C4-2B (cell line): ENCODE measurements at regions not wholly inside any gene's neighbourhood (a gene's known extent, or its start where the extent isn't known, plus 50 kb on each side); places are given as distances from the start of the nearest gene placed in this dataset.

Experiments used
- H3K27ac ChIP-seq: fragments of 450-650 bp; 2 replicates; pipeline ENCODE4 v1.5.1; 2017
- ZFX ChIP-seq: fragments of 450-650 bp; IDR thresholded peaks from 2 replicates; pipeline ENCODE4 v1.6.1; 2017
- TF ChIP-seq, protein P1 (sequence below): fragments of 450-650 bp; conservative IDR thresholded peaks from 2 replicates; pipeline ENCODE4 v1.5.1; 2017; ENCODE audit warnings: mild to moderate bottlenecking

DNA sequence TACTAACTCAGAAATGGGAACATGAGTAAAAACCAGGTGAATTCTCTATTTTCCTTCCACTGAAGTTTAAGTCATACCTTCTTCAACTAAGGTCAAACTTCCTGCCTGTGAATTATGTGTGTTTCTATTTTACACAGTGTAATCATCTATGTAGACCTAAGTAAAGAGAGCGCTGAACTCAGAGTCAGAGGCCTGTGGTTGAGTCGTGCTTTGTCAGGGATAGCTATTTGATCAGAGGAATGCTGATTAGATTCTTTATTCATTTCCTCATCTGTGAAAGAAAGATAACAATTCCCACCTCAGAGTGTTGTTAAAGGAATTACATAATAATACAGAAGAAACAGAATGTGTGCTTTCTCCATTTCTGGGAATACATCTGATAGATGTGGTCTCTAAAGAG lies 654.1 kb downstream of the STIM2 start:
- no peak overlapping the region for H3K27ac ChIP-seq
- no peak for TF ChIP-seq ZFX
- TF ChIP-seq, protein P1, sequence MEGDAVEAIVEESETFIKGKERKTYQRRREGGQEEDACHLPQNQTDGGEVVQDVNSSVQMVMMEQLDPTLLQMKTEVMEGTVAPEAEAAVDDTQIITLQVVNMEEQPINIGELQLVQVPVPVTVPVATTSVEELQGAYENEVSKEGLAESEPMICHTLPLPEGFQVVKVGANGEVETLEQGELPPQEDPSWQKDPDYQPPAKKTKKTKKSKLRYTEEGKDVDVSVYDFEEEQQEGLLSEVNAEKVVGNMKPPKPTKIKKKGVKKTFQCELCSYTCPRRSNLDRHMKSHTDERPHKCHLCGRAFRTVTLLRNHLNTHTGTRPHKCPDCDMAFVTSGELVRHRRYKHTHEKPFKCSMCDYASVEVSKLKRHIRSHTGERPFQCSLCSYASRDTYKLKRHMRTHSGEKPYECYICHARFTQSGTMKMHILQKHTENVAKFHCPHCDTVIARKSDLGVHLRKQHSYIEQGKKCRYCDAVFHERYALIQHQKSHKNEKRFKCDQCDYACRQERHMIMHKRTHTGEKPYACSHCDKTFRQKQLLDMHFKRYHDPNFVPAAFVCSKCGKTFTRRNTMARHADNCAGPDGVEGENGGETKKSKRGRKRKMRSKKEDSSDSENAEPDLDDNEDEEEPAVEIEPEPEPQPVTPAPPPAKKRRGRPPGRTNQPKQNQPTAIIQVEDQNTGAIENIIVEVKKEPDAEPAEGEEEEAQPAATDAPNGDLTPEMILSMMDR = no peak

DNA sequence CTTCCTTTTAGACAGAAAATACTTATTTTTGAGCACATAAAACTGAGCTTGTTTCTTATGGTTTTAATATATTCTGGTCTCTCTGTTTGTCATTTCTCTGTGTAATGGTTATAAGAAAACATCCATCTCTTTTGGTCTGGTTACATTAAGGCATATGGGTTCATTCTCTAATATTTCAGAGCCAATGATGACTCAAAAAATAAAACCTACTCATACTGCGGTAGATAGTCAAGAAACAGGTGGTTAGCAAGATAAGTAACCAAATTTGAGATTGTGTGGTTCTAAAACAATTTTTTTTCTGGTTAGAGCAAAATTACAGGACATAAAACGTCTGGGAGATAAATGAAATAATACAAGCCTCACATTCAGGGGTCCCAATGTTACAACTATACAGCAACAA lies 654.5 kb downstream of the STIM2 start:
- TF ChIP-seq ZFX = no peak
- TF ChIP-seq, protein P1 = no peak
- H3K27ac ChIP-seq = no peak overlapping the region

DNA sequence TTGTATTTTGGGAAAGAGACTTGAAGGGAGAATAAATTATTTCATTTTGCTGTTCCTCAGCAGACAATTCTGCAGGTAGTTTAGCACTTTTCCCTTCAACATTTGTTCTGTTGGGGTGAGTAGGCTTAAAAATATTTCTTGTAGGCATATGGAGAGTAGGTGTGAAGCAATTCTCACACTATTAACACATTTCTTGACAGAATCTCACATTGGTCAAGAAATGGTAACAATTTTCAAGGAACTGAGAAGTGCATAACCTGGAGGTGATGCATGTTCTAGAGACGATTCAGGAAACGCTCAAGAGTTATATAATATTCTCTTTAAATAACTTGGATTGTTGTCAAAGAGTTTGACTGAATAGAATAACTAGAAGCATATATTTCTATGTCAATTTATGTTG lies 658.2 kb downstream of the STIM2 start:
- H3K27ac ChIP-seq = no peak overlapping the region
- no peak for TF ChIP-seq ZFX
- TF ChIP-seq, protein P1 = no peak

DNA sequence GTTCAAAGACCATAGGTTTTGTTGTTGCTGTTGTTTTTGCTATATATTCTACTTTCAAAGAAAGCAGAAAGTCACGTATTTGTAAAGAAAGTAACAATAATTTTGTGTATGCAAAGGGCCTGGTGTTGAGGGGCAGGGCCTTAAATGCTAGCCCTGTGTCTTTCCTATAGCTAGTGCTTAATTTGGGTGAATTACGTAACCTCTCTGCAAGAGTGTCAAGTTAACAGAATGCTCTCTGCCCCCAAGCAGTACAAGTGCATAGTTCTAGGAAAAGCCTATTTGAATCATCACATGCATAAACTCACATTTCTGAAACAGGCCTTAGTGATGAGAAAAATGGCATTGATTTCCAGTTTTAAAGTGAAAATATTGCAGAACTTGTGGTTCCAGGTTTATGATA lies 663.6 kb downstream of the STIM2 start:
- no peak overlapping the region for H3K27ac ChIP-seq
- TF ChIP-seq, protein P1 = no peak
- TF ChIP-seq ZFX = no peak

DNA sequence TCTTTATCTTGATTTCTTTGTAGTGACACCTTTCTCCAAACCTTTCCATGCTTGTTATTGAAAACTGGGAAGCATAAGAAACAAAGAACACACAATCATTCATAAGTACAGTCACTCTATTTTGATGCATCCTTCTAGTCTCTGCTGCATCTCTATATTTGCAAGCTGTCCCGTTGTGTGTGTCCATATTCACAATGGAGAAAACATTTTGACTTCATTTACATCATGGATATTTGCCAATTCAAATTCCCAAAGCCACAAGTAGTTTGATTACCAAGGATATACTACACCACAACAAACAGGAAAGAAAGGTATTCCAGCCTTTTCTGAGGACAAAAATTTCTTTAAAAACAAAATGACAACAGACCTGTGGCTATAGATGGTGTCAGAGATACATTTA lies 673.8 kb downstream of the STIM2 start:
- TF ChIP-seq, protein P1 = no peak
- no peak for TF ChIP-seq ZFX
- no peak overlapping the region for H3K27ac ChIP-seq

DNA sequence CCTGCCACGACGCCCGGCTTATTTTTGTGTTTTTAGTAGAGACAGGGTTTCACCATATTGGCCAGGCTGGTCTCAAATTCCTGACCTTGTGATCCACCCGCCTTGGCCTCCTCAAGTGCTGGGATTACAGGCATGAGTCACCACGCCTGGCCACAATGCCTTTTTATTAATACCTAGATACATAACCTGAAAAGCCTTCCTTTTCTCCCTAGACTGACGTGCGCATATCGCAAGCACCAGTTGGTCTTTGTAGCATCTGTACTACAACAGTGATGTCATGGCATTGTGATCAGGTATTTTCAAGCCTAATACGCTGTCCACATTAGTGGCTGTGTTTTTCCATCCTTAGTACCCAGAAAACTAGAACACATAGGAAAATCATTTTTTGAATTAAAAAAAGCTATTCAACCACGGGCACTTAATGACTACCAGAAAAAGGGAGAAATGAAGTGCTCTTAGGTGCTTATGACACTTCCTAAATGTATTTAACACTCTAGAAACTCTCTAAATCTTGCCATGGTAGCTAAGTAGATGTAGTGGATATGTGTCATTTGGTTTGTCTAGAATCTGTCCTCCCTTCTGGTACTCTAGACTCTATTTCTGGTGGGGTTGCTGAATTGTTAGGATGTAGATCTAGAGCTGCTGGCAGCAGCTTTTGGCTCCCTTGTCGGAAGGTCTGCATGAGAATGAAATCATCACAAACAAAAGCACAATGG lies 707.8 kb downstream of the STIM2 start:
- no peak overlapping the region for H3K27ac ChIP-seq
- TF ChIP-seq, protein P1 = no peak
- TF ChIP-seq ZFX = no peak

DNA sequence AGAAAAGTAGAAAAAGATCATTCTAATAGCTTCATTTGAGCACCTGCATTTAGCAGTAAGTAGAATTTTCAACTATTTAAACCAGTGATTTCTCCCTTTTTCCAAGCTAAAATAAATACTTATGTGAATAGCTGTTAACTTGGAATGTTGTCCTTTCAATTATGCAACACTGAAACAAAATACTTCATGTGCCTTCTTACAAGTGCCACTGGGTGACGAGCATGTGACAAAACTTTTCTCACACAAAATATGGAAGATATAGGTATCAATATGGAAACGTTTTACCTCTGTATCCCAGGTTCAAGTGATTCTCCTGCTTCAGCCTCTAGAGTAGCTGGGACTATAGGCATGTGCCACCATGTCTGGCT lies 708.3 kb downstream of the STIM2 start:
- TF ChIP-seq, protein P1 = no peak
- no peak for TF ChIP-seq ZFX
- no peak overlapping the region for H3K27ac ChIP-seq
